GM19238 (cell line): ENCODE measurements at regions not wholly inside any gene's neighbourhood (a gene's known extent, or its start where the extent isn't known, plus 50 kb on each side); places are given as distances from the start of the nearest gene placed in this dataset.

Experiments used
- DNase-seq: peaks from one replicate; pipeline ENCODE4 v3.0.0; 2011; ENCODE audit warnings: low spot score; ENCODE audit not compliant: insufficient read length

GRCh38 chr11:29959488-29959887, 57.3 kb downstream of the KCNA4 start:
- no peak for DNase-seq

- DNase-seq: no peak
Measured at GRCh38 chr11:29957431-29957830, 59.4 kb downstream of the KCNA4 start.

GRCh38 chr11:29956076-29956556, 60.7 kb downstream of the KCNA4 start:
- no peak for DNase-seq

GRCh38 chr11:29943347-29943746, 73.5 kb downstream of the KCNA4 start:
- no peak for DNase-seq

- no peak for DNase-seq
Measured at GRCh38 chr11:29937526-29937925, 79.3 kb downstream of the KCNA4 start.

GRCh38 chr11:29934115-29934638, 82.7 kb downstream of the KCNA4 start:
- DNase-seq: no peak

GRCh38 chr11:29916040-29916439, 100.8 kb downstream of the KCNA4 start:
- no peak for DNase-seq

GRCh38 chr11:29914203-29914930, 102.5 kb downstream of the KCNA4 start:
- DNase-seq: no peak

GRCh38 chr11:29913352-29913751, 103.5 kb downstream of the KCNA4 start:
- no peak for DNase-seq

- no peak for DNase-seq
Measured at GRCh38 chr11:29900382-29900781, 116.4 kb downstream of the KCNA4 start.

- no peak for DNase-seq
Measured at GRCh38 chr11:29879560-29879959, 137.3 kb downstream of the KCNA4 start.

- no peak for DNase-seq
Measured at GRCh38 chr11:29876192-29876591, 140.6 kb downstream of the KCNA4 start.

- no peak for DNase-seq
Measured at GRCh38 chr11:29847219-29847618, 169.6 kb downstream of the KCNA4 start.

- no peak for DNase-seq
Measured at GRCh38 chr11:29844701-29845379, 172.0 kb downstream of the KCNA4 start.

GRCh38 chr11:29844031-29844430, 172.8 kb downstream of the KCNA4 start:
- DNase-seq: no peak

GRCh38 chr11:29842061-29842460, 174.8 kb downstream of the KCNA4 start:
- DNase-seq: no peak

GRCh38 chr11:29826878-29827277, 190.0 kb downstream of the KCNA4 start:
- DNase-seq: no peak

GRCh38 chr11:29816359-29816758, 200.5 kb downstream of the KCNA4 start:
- no peak for DNase-seq

- DNase-seq: no peak
Measured at GRCh38 chr11:29809121-29809520, 207.7 kb downstream of the KCNA4 start.

GRCh38 chr11:29802522-29802921, 214.3 kb downstream of the KCNA4 start:
- DNase-seq: no peak

- no peak for DNase-seq
Measured at GRCh38 chr11:29801561-29801960, 215.3 kb downstream of the KCNA4 start.

GRCh38 chr11:29786092-29786491, 230.7 kb downstream of the KCNA4 start:
- no peak for DNase-seq

GRCh38 chr11:29783506-29783905, 233.3 kb downstream of the KCNA4 start:
- DNase-seq: no peak
